Loucy (cell line): ENCODE measurements at regions not wholly inside any gene's neighbourhood (a gene's known extent, or its start where the extent isn't known, plus 50 kb on each side); places are given as distances from the start of the nearest gene placed in this dataset.

ENCODE experiments used
- CTCF ChIP-seq: fragments of 200-600 bp; sonication (generic); conservative IDR thresholded peaks from 2 replicates; pipeline ENCODE4 v1.5.1; 2014; ENCODE audit warnings: mild to moderate bottlenecking, antibody characterized with exemption, low read length
- EZH2phosphoT487 ChIP-seq: fragments of 200-600 bp; IDR thresholded peaks from 2 replicates; pipeline ENCODE4 v1.6.1; 2018; ENCODE audit warnings: antibody characterized with exemption, mild to moderate bottlenecking, moderate library complexity, borderline replicate concordance

GRCh38 chr4:84063619-84064018, 435.5 kb downstream of the NKX6-1 start:
- TF ChIP-seq CTCF: no peak
- TF ChIP-seq EZH2phosphoT487: no peak
